SKM-1 (cell line): ENCODE measurements at regions not wholly inside any gene's neighbourhood (a gene's known extent, or its start where the extent isn't known, plus 50 kb on each side); places are given as distances from the start of the nearest gene placed in this dataset.

ENCODE experiments used
- DNase-seq: peaks from one replicate; lab custom pipeline; 2025; ENCODE audit not compliant: unreplicated experiment; lab: John Stamatoyannopoulos, UW

DNA sequence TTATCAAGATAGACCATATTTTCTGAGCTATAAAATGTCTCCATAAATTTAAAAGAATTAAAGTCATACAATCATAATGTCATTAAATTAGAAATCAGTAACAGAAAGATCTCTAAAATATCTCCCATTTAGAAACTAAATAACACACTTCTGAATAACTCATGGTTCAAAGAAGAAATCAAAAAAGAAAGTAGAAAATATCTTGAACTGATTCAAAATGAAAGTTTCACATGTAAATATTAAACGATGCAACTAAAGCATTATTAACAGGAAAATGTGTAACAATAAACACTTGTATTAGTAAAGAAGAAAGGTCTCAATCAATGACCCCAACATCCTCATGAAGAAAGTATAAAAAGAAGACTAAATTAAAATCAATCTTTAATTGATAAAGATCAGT, 50.5 kb upstream of the PZP start:
- DNase-seq, result no peak
